GM19468 (cell line): ENCODE measurements at regions not wholly inside any gene's neighbourhood (a gene's known extent, or its start where the extent isn't known, plus 50 kb on each side); places are given as distances from the start of the nearest gene placed in this dataset.

Experiments used
- ATAC-seq: cut with Tn5 transposase; IDR thresholded peaks from one replicate; pipeline ENCODE4 v1.9.1; 2021; ENCODE audit warnings: mild to moderate bottlenecking, moderate library complexity, moderate number of reproducible peaks; ENCODE audit not compliant: unreplicated experiment; ENCODE audit errors: extremely low read depth

- ATAC-seq, result no peak
Observed at GRCh38 chr2:39608686-39609441, 56.9 kb upstream of the TMEM178A start.

GRCh38 chr2:39609917-39610316 is 55.8 kb upstream of the TMEM178A start:
- no peak for ATAC-seq

- no peak for ATAC-seq
Observed at GRCh38 chr2:39615675-39616074, 50.0 kb upstream of the TMEM178A start.
